GM10248 (cell line): ENCODE measurements at regions not wholly inside any gene's neighbourhood (a gene's known extent, or its start where the extent isn't known, plus 50 kb on each side); places are given as distances from the start of the nearest gene placed in this dataset.

Experiments
- CTCF ChIA-PET: fragments of 300-600 bp; sonication (Branson Sonifier 250); formaldehyde crosslinking; extraction: SDS; loops from one replicate; lab custom pipeline; 2021; ENCODE audit warnings: antibody characterized with exemption; lab: Yijun Ruan, JAX
- POLR2A ChIA-PET: fragments of 350-650 bp; sonication (Branson Sonifier 250); formaldehyde crosslinking; extraction: SDS; loops from one replicate; lab custom pipeline; 2020; ENCODE audit warnings: antibody characterized with exemption; lab: Yijun Ruan, JAX
- DNase-seq: peaks from one replicate; pipeline ENCODE4 v3.0.0; 2012; ENCODE audit errors: extremely low spot score
- CTCF ChIP-seq: IDR thresholded peaks from 2 replicates; pipeline ENCODE4 v1.5.1; 2012; ENCODE audit warnings: mild to moderate bottlenecking, low read depth; ENCODE audit errors: extremely low read depth, missing control alignments, control extremely low read depth

- ChIA-PET CTCF (no interaction called here), POLR2A (no interaction called here)
- no peak for TF ChIP-seq CTCF
- DNase-seq: no peak
Observed at GRCh38 chr10:130740166-130740565, 571.4 kb downstream of the TCERG1L start.

GRCh38 chr10:130740915-130741750 is 570.4 kb downstream of the TCERG1L start:
- DNase-seq: no peak
- ChIA-PET CTCF (no interaction called here), POLR2A (no interaction called here)
- no peak for TF ChIP-seq CTCF

- DNase-seq: no peak
- TF ChIP-seq CTCF: no peak
- ChIA-PET CTCF (interaction anchor here (1.5 kb wide), 1 partner anchor 15 kb away, joined by 3 read pairs; no protein-coding TSS in a partner anchor), POLR2A (no interaction called here)
Observed at GRCh38 chr10:130741901-130742855, 569.3 kb downstream of the TCERG1L start.

- TF ChIP-seq CTCF: no peak
- CTCF ChIA-PET: interaction anchor here (1.5 kb wide), 1 partner anchor 14 kb away, joined by 3 read pairs; no protein-coding TSS in a partner anchor
- POLR2A ChIA-PET: no interaction called here
- DNase-seq: no peak
Observed at GRCh38 chr10:130742941-130743675, 568.4 kb downstream of the TCERG1L start.

- POLR2A ChIA-PET: no interaction called here
- no peak for TF ChIP-seq CTCF
- CTCF ChIA-PET: no interaction called here
Observed at GRCh38 chr10:130743751-130744271, 567.7 kb downstream of the TCERG1L start.

More at GRCh38 chr10:130743751-130744271, 567.7 kb downstream of the TCERG1L start:
- no peak for DNase-seq
